Stimulated activated naive B cell treated with anti-CD40 and anti-IgM and Interleukin-4, amounts not matched to agents 10 μg/mL and 1 μg/mL and 100 μg/mL, for 72 hours (primary cell): ENCODE measurements at regions not wholly inside any gene's neighbourhood (a gene's known extent, or its start where the extent isn't known, plus 50 kb on each side); places are given as distances from the start of the nearest gene placed in this dataset.

Source experiments
- ATAC-seq, 2 donors: fragments of 150-1000 bp; cut with Tn5 transposase; replicated peaks; 2 replicates each; pipeline ENCODE4 v1.10.0; 2021; ENCODE audit warnings: moderate library complexity in 1 of 2
- DNase-seq: peaks from one replicate; pipeline ENCODE4 v3.0.0; 2021
- H3K27ac Mint-ChIP-seq: one replicate; pipeline ENCODE4 v1.8.0; 2022; ENCODE audit warnings: mild to moderate bottlenecking, mixed read lengths
- H3K27me3 Mint-ChIP-seq, 2 donors: one replicate each; pipeline ENCODE4 v1.8.0; 2022; ENCODE audit warnings: mixed read lengths in 2 of 2
- H3K36me3 Mint-ChIP-seq, 2 donors: one replicate each; pipeline ENCODE4 v1.8.0; 2022; ENCODE audit warnings: mixed read lengths in 2 of 2, mild to moderate bottlenecking in 1 of 2
- H3K4me1 Mint-ChIP-seq, 2 donors: one replicate each; pipeline ENCODE4 v1.8.0; 2022; ENCODE audit warnings: mixed read lengths in 2 of 2, mild to moderate bottlenecking in 1 of 2
- H3K4me3 Mint-ChIP-seq, 2 donors: one replicate each; pipeline ENCODE4 v1.8.0; 2022; ENCODE audit warnings: mild to moderate bottlenecking in 2 of 2, mixed read lengths in 2 of 2, moderate library complexity in 1 of 2
- H3K9me3 Mint-ChIP-seq, 2 donors: one replicate each; pipeline ENCODE4 v1.8.0; 2022; ENCODE audit warnings: mixed read lengths in 2 of 2, mild to moderate bottlenecking in 1 of 2

GRCh38 chr9:113701774-113702755, 174.0 kb upstream of the ZNF618 start:
- no peak overlapping the region for H3K4me3 Mint-ChIP-seq
- no peak for DNase-seq
- no peak overlapping the region for H3K27ac Mint-ChIP-seq
- H3K9me3 Mint-ChIP-seq = peaks cover 0 to 2% of the 10 kb centered on the region in 2 donors
- no peaks in the 10 kb centered on the region for H3K36me3 Mint-ChIP-seq
- peaks cover 9 to 21% of the 10 kb centered on the region in 2 donors for H3K27me3 Mint-ChIP-seq
- no peak for ATAC-seq
- H3K4me1 Mint-ChIP-seq = no peaks in the 10 kb centered on the region

GRCh38 chr9:113705306-113705927, 170.7 kb upstream of the ZNF618 start:
- H3K9me3 Mint-ChIP-seq = peaks cover 4 to 9% of the 10 kb centered on the region in 2 donors
- H3K4me3 Mint-ChIP-seq = no peak overlapping the region
- DNase-seq (no peak), ATAC-seq (no peak)
- no peaks in the 10 kb centered on the region for H3K4me1 Mint-ChIP-seq
- H3K27ac Mint-ChIP-seq = no peak overlapping the region
- H3K36me3 Mint-ChIP-seq = peaks cover 0 to 4% of the 10 kb centered on the region in 2 donors
- peaks cover 22 to 27% of the 10 kb centered on the region in 2 donors for H3K27me3 Mint-ChIP-seq

GRCh38 chr9:113705928-113706519, 170.1 kb upstream of the ZNF618 start:
- Mint-ChIP-seq H3K36me3 (peaks cover 0 to 4% of the 10 kb centered on the region in 2 donors), H3K9me3 (peaks cover 4 to 9% of the 10 kb centered on the region in 2 donors)
- no peak for ATAC-seq

GRCh38 chr9:113707953-113708695, 168.0 kb upstream of the ZNF618 start:
- Mint-ChIP-seq H3K36me3 (peaks cover 0 to 4% of the 10 kb centered on the region in 2 donors), H3K9me3 (peaks cover 4 to 9% of the 10 kb centered on the region in 2 donors), H3K27me3 (peaks cover 27 to 28% of the 10 kb centered on the region in 2 donors), H3K27ac (no peak overlapping the region), H3K4me3 (no peak overlapping the region), H3K4me1 (peaks cover 0 to 3% of the 10 kb centered on the region in 2 donors)
- ATAC-seq (no peak), DNase-seq (no peak)

More at GRCh38 chr9:113705928-113706519, 170.1 kb upstream of the ZNF618 start:
- H3K27ac Mint-ChIP-seq = no peak overlapping the region
- peaks cover 21 to 28% of the 10 kb centered on the region in 2 donors for H3K27me3 Mint-ChIP-seq
- H3K4me3 Mint-ChIP-seq = no peak overlapping the region
- no peak for DNase-seq
- no peaks in the 10 kb centered on the region for H3K4me1 Mint-ChIP-seq

GRCh38 chr9:113708821-113709713, 167.0 kb upstream of the ZNF618 start:
- H3K36me3 Mint-ChIP-seq = peaks cover 0 to 4% of the 10 kb centered on the region in 2 donors
- no peak overlapping the region for H3K27ac Mint-ChIP-seq
- no peak overlapping the region for H3K4me3 Mint-ChIP-seq
- DNase-seq (no peak), ATAC-seq (no peak)
- peaks cover 31 to 33% of the 10 kb centered on the region in 2 donors for H3K27me3 Mint-ChIP-seq
- peaks cover 4 to 9% of the 10 kb centered on the region in 2 donors for H3K9me3 Mint-ChIP-seq
- H3K4me1 Mint-ChIP-seq = peaks cover 0 to 3% of the 10 kb centered on the region in 2 donors

- DNase-seq (no peak), ATAC-seq (no peak)
- peaks cover 0 to 3% of the 10 kb centered on the region in 2 donors for H3K4me1 Mint-ChIP-seq
- H3K4me3 Mint-ChIP-seq = no peak overlapping the region
- H3K27me3 Mint-ChIP-seq = peaks cover 31 to 33% of the 10 kb centered on the region in 2 donors
- no peak overlapping the region for H3K27ac Mint-ChIP-seq
- peaks cover 4 to 10% of the 10 kb centered on the region in 2 donors for H3K9me3 Mint-ChIP-seq
- H3K36me3 Mint-ChIP-seq = peaks cover 0 to 4% of the 10 kb centered on the region in 2 donors
Observed at GRCh38 chr9:113709721-113710120, 166.4 kb upstream of the ZNF618 start.

- no peak overlapping the region for H3K4me3 Mint-ChIP-seq
- peaks cover 7 to 13% of the 10 kb centered on the region in 2 donors for H3K9me3 Mint-ChIP-seq
- DNase-seq (no peak), ATAC-seq (peak in 1 of 2 donors; percentile 50)
- peaks cover 0 to 3% of the 10 kb centered on the region in 2 donors for H3K4me1 Mint-ChIP-seq
- no peak overlapping the region for H3K27ac Mint-ChIP-seq
- peaks cover 31 to 33% of the 10 kb centered on the region in 2 donors for H3K27me3 Mint-ChIP-seq
- H3K36me3 Mint-ChIP-seq = peaks cover 0 to 4% of the 10 kb centered on the region in 2 donors
Observed at GRCh38 chr9:113711251-113711650, 164.9 kb upstream of the ZNF618 start.

- ATAC-seq (no peak), DNase-seq (no peak)
- Mint-ChIP-seq H3K4me1 (peaks cover 0 to 3% of the 10 kb centered on the region in 2 donors), H3K36me3 (peaks cover 0 to 4% of the 10 kb centered on the region in 2 donors), H3K27me3 (peaks cover 31 to 33% of the 10 kb centered on the region in 2 donors), H3K9me3 (peaks cover 7 to 13% of the 10 kb centered on the region in 2 donors), H3K4me3 (no peak overlapping the region), H3K27ac (no peak overlapping the region)
Observed at GRCh38 chr9:113712053-113712452, 164.1 kb upstream of the ZNF618 start.

GRCh38 chr9:113715086-113715485, 161.0 kb upstream of the ZNF618 start:
- H3K4me1 Mint-ChIP-seq = peaks cover 0 to 3% of the 10 kb centered on the region in 2 donors
- no peak for DNase-seq
- peaks cover 26 to 31% of the 10 kb centered on the region in 2 donors for H3K27me3 Mint-ChIP-seq
- peaks cover 4 to 7% of the 10 kb centered on the region in 2 donors for H3K9me3 Mint-ChIP-seq
- H3K36me3 Mint-ChIP-seq = no peaks in the 10 kb centered on the region
- H3K27ac Mint-ChIP-seq = no peak overlapping the region
- H3K4me3 Mint-ChIP-seq = no peak overlapping the region
- ATAC-seq = no peak

GRCh38 chr9:113719919-113720318, 156.2 kb upstream of the ZNF618 start:
- Mint-ChIP-seq H3K4me1 (no peaks in the 10 kb centered on the region), H3K27me3 (peaks cover 19% of the 10 kb centered on the region in 2 donors), H3K36me3 (no peaks in the 10 kb centered on the region), H3K9me3 (peaks cover 4 to 8% of the 10 kb centered on the region in 2 donors), H3K4me3 (no peak overlapping the region), H3K27ac (no peak overlapping the region)
- ATAC-seq (no peak), DNase-seq (no peak)

- no peak overlapping the region for H3K27ac Mint-ChIP-seq
- no peak for DNase-seq
- H3K9me3 Mint-ChIP-seq = peaks cover 4 to 8% of the 10 kb centered on the region in 2 donors
- H3K4me1 Mint-ChIP-seq = no peaks in the 10 kb centered on the region
- H3K27me3 Mint-ChIP-seq = peaks cover 19% of the 10 kb centered on the region in 2 donors
- H3K36me3 Mint-ChIP-seq = no peaks in the 10 kb centered on the region
- peak in 1 of 2 donors; percentile 14 for ATAC-seq
- no peak overlapping the region for H3K4me3 Mint-ChIP-seq
Observed at GRCh38 chr9:113720495-113720894, 155.6 kb upstream of the ZNF618 start.

- no peak for ATAC-seq
- Mint-ChIP-seq H3K9me3 (peaks cover 0 to 3% of the 10 kb centered on the region in 2 donors), H3K4me3 (no peak overlapping the region), H3K27me3 (peaks cover 19 to 27% of the 10 kb centered on the region in 2 donors), H3K27ac (no peak overlapping the region), H3K4me1 (no peaks in the 10 kb centered on the region), H3K36me3 (no peaks in the 10 kb centered on the region)
- no peak for DNase-seq
Observed at GRCh38 chr9:113721856-113722255, 154.3 kb upstream of the ZNF618 start.

GRCh38 chr9:113724202-113724601, 151.9 kb upstream of the ZNF618 start:
- H3K36me3 Mint-ChIP-seq = no peaks in the 10 kb centered on the region
- peaks cover 13 to 18% of the 10 kb centered on the region in 2 donors for H3K27me3 Mint-ChIP-seq
- DNase-seq (no peak), ATAC-seq (no peak)
- H3K4me3 Mint-ChIP-seq = no peak overlapping the region
- H3K27ac Mint-ChIP-seq = no peak overlapping the region
- H3K9me3 Mint-ChIP-seq = peaks cover 0 to 5% of the 10 kb centered on the region in 2 donors
- no peaks in the 10 kb centered on the region for H3K4me1 Mint-ChIP-seq
